Activated naive CD4-positive, alpha-beta T cell treated with anti-CD3 and anti-CD28 coated beads for 36 hours (primary cell): ENCODE measurements at regions not wholly inside any gene's neighbourhood (a gene's known extent, or its start where the extent isn't known, plus 50 kb on each side); places are given as distances from the start of the nearest gene placed in this dataset.

Experiments used
- CTCF ChIA-PET: fragments of 350-600 bp; sonication (Branson Sonifier 250); formaldehyde crosslinking; loops from one replicate; lab custom pipeline; 2021; ENCODE audit warnings: antibody characterized with exemption; lab: Charles Lee
- DNase-seq: peaks from one replicate; pipeline ENCODE4 v3.0.0-alpha.2; 2020
- H3K27ac Mint-ChIP-seq: one replicate; pipeline ENCODE4 v1.8.0; 2021; ENCODE audit warnings: mild to moderate bottlenecking, mixed read lengths
- H3K27me3 Mint-ChIP-seq: one replicate; pipeline ENCODE4 v1.8.0; 2021; ENCODE audit warnings: low read depth, mixed read lengths
- H3K36me3 Mint-ChIP-seq: one replicate; pipeline ENCODE4 v1.8.0; 2021; ENCODE audit warnings: low read depth, mixed read lengths
- H3K4me1 Mint-ChIP-seq: one replicate; pipeline ENCODE4 v1.8.0; 2021; ENCODE audit warnings: low read depth, mixed read lengths
- H3K4me3 Mint-ChIP-seq: one replicate; pipeline ENCODE4 v1.8.0; 2021; ENCODE audit warnings: mild to moderate bottlenecking, moderate library complexity, mixed read lengths
- H3K9me3 Mint-ChIP-seq: one replicate; pipeline ENCODE4 v1.8.0; 2021; ENCODE audit warnings: mixed read lengths
- intact Hi-C: fragments of 100-400 bp; cut with micrococcal nuclease; formaldehyde crosslinking; loops from one replicate; pipeline ENCODE4 v1.15.1; 2023

DNA sequence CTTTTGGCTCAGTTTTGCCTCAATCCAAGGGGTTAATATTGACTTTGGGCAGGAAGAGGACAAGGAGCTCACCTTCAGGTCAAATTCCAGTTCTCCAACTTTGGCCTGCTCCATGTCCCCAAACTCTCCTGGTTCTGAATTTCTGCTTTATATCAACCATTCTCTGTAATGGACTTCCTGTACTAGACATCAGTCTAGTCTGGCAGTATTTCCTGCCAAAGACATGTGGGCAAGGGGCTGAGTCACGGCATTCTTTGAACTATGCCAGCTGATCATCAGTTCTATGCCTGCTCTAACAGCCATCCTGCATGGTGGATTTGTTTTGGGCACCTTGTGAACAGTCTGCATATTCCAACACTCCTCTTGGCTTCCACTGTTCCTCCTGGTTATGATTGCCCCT is 199.4 kb downstream of the ZEB2 start:
- Mint-ChIP-seq H3K36me3 (peaks cover 3% of the 10 kb centered on the region), H3K4me1 (peaks cover 47% of the 10 kb centered on the region), H3K27ac (no peak overlapping the region), H3K27me3 (no peaks in the 10 kb centered on the region), H3K4me3 (no peak overlapping the region), H3K9me3 (no peaks in the 10 kb centered on the region)
- peak; percentile 70 for DNase-seq
- intact Hi-C loops: no loop called here
- CTCF ChIA-PET: interaction anchor here (0.6 kb wide), 1 partner anchor 128 kb away, joined by 4 read pairs; no protein-coding TSS in a partner anchor

DNA sequence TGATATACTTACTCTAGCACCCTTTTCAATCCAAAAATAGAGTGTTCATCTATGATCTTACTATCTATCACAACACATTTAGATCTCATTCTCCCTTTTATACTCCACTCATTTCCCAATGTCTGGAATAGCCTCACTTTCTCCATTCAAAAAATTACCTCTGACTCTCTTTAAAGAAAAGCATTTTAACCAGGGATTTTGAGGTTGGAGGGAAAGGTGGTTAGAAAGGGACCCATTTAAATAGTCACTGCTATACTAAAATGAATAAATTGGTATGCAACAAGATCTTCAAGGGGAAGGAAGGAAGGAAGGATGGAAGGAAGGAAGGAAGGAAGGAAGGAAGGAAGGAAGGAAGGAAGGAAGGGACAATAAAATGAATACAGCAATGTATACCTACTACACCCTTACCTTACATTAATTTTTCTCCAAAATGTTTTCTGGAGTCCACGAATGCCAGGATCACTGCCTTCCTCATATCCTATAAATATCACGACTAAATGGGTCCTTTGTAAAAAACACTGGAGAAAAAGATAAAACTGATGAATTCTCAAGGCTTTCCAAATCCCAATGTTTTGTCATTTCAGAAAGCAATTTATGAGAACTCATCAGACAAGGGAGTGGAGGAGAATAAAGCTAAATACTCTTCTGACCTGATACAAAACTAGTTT is 202.7 kb downstream of the ZEB2 start:
- H3K4me3 Mint-ChIP-seq: no peak overlapping the region
- H3K27me3 Mint-ChIP-seq: no peaks in the 10 kb centered on the region
- no peak for DNase-seq
- intact Hi-C loops: no loop called here
- CTCF ChIA-PET: interaction anchor here (0.7 kb wide), 1 partner anchor 1497 kb away, joined by 3 read pairs; no protein-coding TSS in a partner anchor
- peaks cover 12% of the 10 kb centered on the region for H3K36me3 Mint-ChIP-seq
- peaks cover 10% of the 10 kb centered on the region for H3K9me3 Mint-ChIP-seq
- H3K4me1 Mint-ChIP-seq: peaks cover 17% of the 10 kb centered on the region
- H3K27ac Mint-ChIP-seq: no peak overlapping the region

DNA sequence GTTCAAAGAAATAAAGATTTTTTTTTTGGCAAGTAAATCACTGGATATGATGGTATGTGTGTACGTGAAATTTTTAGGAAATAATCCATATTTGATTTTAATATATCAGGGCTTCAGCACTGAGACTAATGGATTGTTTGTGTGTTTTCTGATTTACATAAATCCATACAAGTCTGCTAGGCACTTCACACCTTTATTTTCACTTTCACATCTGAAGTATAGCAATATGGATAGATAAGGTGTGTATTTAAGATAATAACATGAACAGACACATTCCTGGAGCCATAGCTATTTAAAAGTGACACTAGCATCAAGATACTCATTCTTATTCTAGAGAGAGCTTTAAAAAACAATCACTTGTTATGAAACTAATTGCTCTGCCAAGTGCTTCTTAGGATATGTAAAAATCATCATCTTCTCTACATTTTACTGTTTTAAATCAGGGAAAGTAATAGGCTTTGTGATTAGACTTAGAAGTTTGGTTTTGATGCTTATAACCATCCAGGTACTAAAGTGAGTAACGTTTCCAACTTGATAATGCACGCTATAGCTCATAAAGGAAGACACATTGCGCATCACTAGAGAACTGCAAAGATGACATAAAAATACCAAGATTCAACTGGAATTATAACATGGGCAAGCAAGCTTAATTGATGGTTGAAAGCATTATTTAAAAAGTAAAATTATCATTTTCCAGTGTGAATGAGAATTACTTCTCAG is 208.9 kb downstream of the ZEB2 start:
- CTCF ChIA-PET: interaction anchor here (0.6 kb wide), 1 partner anchor 32 kb away, joined by 3 read pairs; no protein-coding TSS in a partner anchor

DNA sequence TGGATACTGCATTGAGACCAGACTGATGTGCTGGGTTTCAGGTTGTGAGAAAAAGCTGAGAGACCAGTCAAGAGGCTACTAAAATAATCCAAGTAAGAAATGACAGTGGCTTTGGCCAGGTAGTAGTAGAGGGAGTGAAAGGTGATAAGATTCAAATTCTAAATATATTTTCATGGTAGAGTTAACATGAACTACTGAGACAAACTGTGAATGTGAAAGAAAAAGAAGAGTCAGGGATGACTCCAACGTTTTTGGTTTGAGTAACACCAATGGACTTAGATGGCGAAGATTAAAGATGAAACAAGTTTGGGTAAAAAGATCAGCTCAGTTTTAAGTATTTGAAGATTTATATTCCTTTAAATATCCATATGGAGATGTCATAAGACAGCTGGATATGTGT is 209.4 kb downstream of the ZEB2 start:
- H3K4me1 Mint-ChIP-seq: peaks cover 9% of the 10 kb centered on the region
- H3K36me3 Mint-ChIP-seq: peaks cover 13% of the 10 kb centered on the region
- no peak for DNase-seq
- intact Hi-C loops: no loop called here
- no peak overlapping the region for H3K4me3 Mint-ChIP-seq
- H3K27ac Mint-ChIP-seq: no peak overlapping the region
- CTCF ChIA-PET: interaction anchor here (0.6 kb wide), 1 partner anchor 32 kb away, joined by 3 read pairs; no protein-coding TSS in a partner anchor
- peaks cover 15% of the 10 kb centered on the region for H3K9me3 Mint-ChIP-seq
- H3K27me3 Mint-ChIP-seq: no peaks in the 10 kb centered on the region

More for the DNA sequence above, 208.9 kb downstream of the ZEB2 start:
- peaks cover 14% of the 10 kb centered on the region for H3K36me3 Mint-ChIP-seq
- H3K27ac Mint-ChIP-seq: no peak overlapping the region
- H3K9me3 Mint-ChIP-seq: peaks cover 15% of the 10 kb centered on the region
- H3K4me3 Mint-ChIP-seq: no peak overlapping the region
- DNase-seq: no peak
- H3K4me1 Mint-ChIP-seq: peaks cover 9% of the 10 kb centered on the region
- no peaks in the 10 kb centered on the region for H3K27me3 Mint-ChIP-seq
- intact Hi-C loops: no loop called here

DNA sequence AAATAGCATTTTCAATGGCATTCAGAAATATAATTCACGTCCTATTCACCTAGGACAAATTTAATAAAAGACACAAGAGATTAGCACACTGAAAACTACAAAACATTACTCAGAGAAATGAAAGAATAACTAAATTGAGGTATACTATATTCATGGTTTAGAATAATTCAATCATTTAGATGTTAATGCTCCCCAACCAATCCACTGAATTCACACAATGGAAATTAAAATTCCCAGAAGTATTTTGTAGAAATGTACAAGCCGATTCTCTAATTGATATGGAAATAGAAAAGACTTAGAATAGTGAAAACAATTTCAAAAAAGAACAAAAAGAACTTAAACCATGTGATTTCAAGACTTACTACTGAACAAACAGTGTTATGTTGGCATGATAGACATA is 212.2 kb downstream of the ZEB2 start:
- Mint-ChIP-seq H3K27ac (no peak overlapping the region), H3K36me3 (peaks cover 6% of the 10 kb centered on the region), H3K27me3 (no peaks in the 10 kb centered on the region), H3K4me3 (no peak overlapping the region), H3K4me1 (peaks cover 15% of the 10 kb centered on the region), H3K9me3 (peaks cover 10% of the 10 kb centered on the region)
- DNase-seq: no peak
- intact Hi-C loops: no loop called here
- CTCF ChIA-PET: no interaction called here

DNA sequence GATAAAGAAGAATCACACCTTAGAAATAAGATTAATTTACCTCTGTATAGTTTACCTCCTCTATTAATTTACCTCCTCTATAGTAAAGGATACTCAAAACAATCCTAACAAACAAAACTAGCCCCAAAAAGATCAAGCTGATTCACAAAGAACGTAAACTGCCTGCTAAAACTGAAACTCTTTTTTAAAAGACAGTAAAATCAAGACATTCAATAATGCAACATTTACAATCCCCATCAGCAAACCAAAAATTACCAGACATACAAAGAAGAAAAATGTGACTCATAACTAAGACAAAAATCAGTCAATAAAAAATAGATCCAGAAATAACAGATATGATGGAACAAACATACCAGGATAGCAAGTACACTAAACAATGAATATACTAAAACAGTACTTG is 215.7 kb downstream of the ZEB2 start:
- no peak overlapping the region for H3K27ac Mint-ChIP-seq
- no peaks in the 10 kb centered on the region for H3K9me3 Mint-ChIP-seq
- no peaks in the 10 kb centered on the region for H3K36me3 Mint-ChIP-seq
- no peak for DNase-seq
- intact Hi-C loops: no loop called here
- H3K4me3 Mint-ChIP-seq: no peak overlapping the region
- H3K27me3 Mint-ChIP-seq: no peaks in the 10 kb centered on the region
- CTCF ChIA-PET: interaction anchor here (0.6 to 0.8 kb wide), 2 partner anchors 25 to 473 kb away, joined by 3 to 4 read pairs; no protein-coding TSS in a partner anchor
- H3K4me1 Mint-ChIP-seq: peaks cover 7% of the 10 kb centered on the region

DNA sequence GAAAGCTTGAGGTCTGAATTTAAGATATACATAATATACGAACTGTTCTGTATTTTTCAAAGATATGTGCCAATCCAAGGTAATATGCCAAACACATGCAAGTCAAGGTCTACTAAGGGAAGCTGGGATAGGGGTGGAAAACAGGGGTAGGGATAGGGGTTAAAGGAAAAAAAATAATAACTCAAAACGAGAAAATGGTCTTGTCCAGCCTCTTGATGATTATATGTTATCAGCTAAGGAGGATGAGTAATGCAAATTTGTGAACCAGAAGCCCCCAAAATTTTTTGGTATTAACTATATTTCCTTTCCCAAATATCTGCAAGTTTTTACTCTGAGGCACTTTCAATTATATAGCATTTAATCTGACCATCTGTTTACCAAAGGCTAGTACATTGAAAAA is 219.3 kb downstream of the ZEB2 start:
- Mint-ChIP-seq H3K4me1 (peaks cover 7% of the 10 kb centered on the region), H3K27me3 (no peaks in the 10 kb centered on the region), H3K27ac (no peak overlapping the region), H3K4me3 (no peak overlapping the region), H3K9me3 (no peaks in the 10 kb centered on the region), H3K36me3 (peaks cover 4% of the 10 kb centered on the region)
- intact Hi-C loops: no loop called here
- CTCF ChIA-PET: no interaction called here
- DNase-seq: no peak

DNA sequence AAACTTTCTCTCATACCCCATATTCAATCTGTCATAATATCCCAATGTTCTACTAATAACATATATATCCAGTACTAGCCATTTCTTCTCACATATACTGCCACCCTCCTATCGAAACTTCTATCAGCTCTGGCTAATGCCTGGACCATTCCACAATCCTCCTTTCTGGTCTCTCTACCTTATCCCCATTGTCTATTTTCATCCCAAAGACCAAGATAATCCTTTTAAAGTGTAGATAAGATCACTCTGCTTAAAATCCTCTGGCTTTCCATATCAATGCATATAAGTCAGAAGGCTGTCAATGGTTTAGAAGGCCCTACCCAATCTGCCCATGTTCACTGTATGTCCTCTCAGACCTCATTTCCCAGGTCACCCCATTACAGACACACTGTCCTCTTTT is 229.6 kb downstream of the ZEB2 start:
- CTCF ChIA-PET: no interaction called here
- intact Hi-C loops: no loop called here
- H3K4me3 Mint-ChIP-seq: no peak overlapping the region
- H3K9me3 Mint-ChIP-seq: peaks cover 4% of the 10 kb centered on the region
- no peaks in the 10 kb centered on the region for H3K27me3 Mint-ChIP-seq
- peaks cover 2% of the 10 kb centered on the region for H3K36me3 Mint-ChIP-seq
- H3K4me1 Mint-ChIP-seq: no peaks in the 10 kb centered on the region
- DNase-seq: no peak
- H3K27ac Mint-ChIP-seq: no peak overlapping the region

DNA sequence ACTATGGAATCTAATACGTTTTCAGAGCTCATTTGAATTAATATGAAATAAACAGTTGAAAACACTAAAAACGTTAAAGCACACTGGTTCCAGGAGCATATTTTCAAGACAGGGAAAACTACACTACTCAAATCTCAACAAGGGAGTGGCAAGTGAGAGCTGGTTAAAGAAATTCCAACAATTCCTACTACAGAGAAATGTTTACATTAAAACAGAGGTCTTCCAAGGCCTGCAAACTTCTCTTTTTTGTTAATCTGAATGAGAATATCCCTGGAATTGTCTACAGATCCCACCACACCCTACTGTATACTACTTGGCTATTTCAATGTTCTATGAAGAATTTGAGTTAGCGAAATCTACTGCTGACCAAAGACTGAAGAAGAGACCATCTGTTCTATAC is 231.5 kb downstream of the ZEB2 start:
- peaks cover 4% of the 10 kb centered on the region for H3K9me3 Mint-ChIP-seq
- no peaks in the 10 kb centered on the region for H3K4me1 Mint-ChIP-seq
- H3K36me3 Mint-ChIP-seq: peaks cover 2% of the 10 kb centered on the region
- H3K4me3 Mint-ChIP-seq: no peak overlapping the region
- intact Hi-C loops: no loop called here
- no peak overlapping the region for H3K27ac Mint-ChIP-seq
- CTCF ChIA-PET: no interaction called here
- no peaks in the 10 kb centered on the region for H3K27me3 Mint-ChIP-seq
- DNase-seq: no peak

DNA sequence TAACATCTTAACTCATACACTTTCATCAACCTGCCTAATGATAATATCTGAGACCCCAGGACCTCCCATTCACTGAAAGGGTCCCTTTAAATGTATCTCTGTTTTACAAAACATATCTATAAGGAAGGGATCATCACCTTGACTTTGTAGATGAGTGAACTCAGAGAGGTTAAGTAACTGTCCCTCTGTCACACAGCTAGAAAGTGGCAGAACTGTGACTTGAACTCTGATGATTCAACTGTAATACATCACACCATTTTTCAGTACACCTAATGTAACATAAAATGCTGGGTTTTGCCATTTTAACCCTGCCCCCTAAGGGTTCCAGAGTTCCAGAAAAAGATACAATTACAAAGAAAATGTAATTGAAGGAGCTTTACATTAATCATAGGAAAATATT is 234.6 kb downstream of the ZEB2 start:
- Mint-ChIP-seq H3K27me3 (no peaks in the 10 kb centered on the region), H3K4me1 (peaks cover 3% of the 10 kb centered on the region), H3K27ac (no peak overlapping the region), H3K36me3 (no peaks in the 10 kb centered on the region), H3K9me3 (no peaks in the 10 kb centered on the region), H3K4me3 (no peak overlapping the region)
- intact Hi-C loops: no loop called here
- no peak for DNase-seq
- CTCF ChIA-PET: interaction anchor here (1.1 kb wide), 1 partner anchor 9 kb away, joined by 3 read pairs; no protein-coding TSS in a partner anchor

DNA sequence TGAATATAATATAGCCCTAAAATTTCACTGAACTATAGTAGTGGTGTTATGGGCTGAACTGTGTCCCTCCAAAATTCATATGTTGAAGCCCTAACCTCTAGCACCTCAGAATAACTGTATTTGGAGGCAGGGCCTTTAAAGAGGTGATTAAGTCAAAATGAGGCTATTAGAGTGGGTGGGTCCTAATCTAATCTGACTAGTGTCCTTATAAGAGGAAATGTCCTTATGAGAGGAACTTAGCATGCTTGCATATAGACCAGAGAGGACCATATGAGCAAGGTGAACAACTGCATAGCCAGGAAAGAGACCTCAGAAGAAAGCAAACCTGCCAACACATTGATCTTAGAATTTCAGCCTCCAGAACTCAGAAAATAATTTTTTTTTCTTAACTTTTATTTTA is 238.4 kb downstream of the ZEB2 start:
- Mint-ChIP-seq H3K9me3 (no peaks in the 10 kb centered on the region), H3K36me3 (no peaks in the 10 kb centered on the region), H3K4me1 (peaks cover 7% of the 10 kb centered on the region), H3K4me3 (no peak overlapping the region), H3K27ac (no peak overlapping the region), H3K27me3 (no peaks in the 10 kb centered on the region)
- CTCF ChIA-PET: no interaction called here
- intact Hi-C loops: no loop called here
- no peak for DNase-seq

DNA sequence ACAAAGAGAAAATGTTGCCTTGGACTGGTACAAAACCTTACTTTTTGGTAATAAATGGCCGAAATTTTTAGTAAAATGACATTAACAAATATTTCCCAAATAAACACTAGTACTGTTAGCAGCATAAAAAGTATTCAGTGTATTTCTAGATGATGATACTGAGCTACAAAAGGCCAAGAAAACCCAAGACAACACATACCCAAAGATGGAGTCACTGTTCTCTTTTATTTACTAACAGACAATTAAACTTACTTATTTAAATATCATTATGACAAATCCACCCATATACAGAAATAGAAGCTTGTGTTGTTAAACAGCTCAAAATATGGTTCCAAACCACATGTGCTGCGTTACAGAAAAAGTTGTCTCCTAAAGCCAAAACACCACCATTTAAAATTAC is 239.9 kb downstream of the ZEB2 start:
- Mint-ChIP-seq H3K27me3 (no peaks in the 10 kb centered on the region), H3K4me1 (peaks cover 7% of the 10 kb centered on the region), H3K27ac (no peak overlapping the region), H3K36me3 (no peaks in the 10 kb centered on the region), H3K9me3 (no peaks in the 10 kb centered on the region), H3K4me3 (no peak overlapping the region)
- CTCF ChIA-PET: no interaction called here
- intact Hi-C loops: no loop called here
- DNase-seq: no peak

DNA sequence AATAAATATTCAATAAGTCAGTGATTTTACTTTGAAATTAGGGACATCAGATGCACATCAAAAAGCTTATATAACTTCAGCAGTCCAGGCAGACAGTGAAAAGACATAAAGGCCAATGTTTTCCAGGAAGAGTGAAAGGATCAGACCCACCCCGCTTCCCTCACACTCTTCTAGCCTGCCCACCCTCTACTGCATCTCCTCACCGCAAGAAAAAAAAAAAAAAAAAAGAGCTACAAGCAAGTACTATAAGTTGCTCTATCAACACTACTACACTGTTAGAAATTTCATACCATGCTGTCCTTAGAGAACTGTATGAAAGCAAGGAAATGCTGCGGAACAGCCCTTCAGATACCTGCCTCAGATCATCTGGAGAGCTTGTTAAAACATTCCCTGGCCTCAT is 240.8 kb downstream of the ZEB2 start:
- no peaks in the 10 kb centered on the region for H3K36me3 Mint-ChIP-seq
- H3K4me1 Mint-ChIP-seq: peaks cover 7% of the 10 kb centered on the region
- no peaks in the 10 kb centered on the region for H3K27me3 Mint-ChIP-seq
- intact Hi-C loops: no loop called here
- no peak for DNase-seq
- CTCF ChIA-PET: interaction anchor here (0.5 kb wide), 1 partner anchor 25 kb away, joined by 4 read pairs; no protein-coding TSS in a partner anchor
- H3K4me3 Mint-ChIP-seq: no peak overlapping the region
- H3K27ac Mint-ChIP-seq: no peak overlapping the region
- no peaks in the 10 kb centered on the region for H3K9me3 Mint-ChIP-seq
